GM19324 (cell line): ENCODE measurements at regions not wholly inside any gene's neighbourhood (a gene's known extent, or its start where the extent isn't known, plus 50 kb on each side); places are given as distances from the start of the nearest gene placed in this dataset.

Source experiments
- ATAC-seq: cut with Tn5 transposase; IDR thresholded peaks from one replicate; pipeline ENCODE4 v1.9.1; 2021; ENCODE audit warnings: mild to moderate bottlenecking, moderate library complexity; ENCODE audit not compliant: unreplicated experiment, low FRiP score

- no peak for ATAC-seq
Measured at GRCh38 chr3:94256888-94257813, 194.3 kb downstream of the NSUN3 start.

DNA sequence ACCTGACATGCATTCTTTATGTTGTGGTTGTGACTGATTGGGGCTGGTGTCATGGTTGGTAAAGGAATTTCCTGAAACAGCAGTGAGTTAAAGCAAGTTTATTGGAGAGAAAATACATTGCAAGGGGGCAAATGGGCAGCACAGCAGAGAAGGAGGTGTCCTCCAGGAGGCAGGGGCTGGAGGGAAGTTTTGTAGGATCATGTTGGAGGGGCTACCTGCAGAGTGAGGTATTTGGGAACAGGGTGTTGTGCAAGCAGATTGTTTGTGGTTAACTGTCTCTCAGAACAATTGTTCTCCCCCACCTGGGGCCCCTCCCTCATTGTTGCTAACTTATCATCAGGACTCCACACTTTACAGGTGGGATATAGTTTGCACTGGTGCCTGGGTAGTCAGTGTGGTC lies 196.0 kb downstream of the NSUN3 start:
- ATAC-seq, result no peak

DNA sequence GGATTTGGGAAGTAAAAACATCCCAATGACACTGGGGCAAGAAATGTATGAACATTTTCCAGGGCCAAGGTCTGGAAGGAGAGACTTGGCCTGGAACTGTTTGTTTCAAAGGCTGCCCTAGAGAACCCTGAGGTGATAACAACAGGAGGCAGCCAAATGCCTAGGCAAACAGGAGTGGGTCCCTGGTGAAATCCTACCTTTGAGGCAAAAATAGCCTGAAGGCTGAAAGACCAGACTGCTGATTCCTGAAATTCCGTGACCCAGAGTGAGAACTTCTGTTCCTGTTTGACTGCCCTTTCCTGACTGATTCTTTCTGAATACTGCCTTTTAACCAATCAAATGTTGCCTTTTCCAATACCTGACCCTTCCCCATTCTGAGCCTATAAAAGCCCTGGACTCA lies 196.4 kb downstream of the NSUN3 start:
- ATAC-seq, result no peak

DNA sequence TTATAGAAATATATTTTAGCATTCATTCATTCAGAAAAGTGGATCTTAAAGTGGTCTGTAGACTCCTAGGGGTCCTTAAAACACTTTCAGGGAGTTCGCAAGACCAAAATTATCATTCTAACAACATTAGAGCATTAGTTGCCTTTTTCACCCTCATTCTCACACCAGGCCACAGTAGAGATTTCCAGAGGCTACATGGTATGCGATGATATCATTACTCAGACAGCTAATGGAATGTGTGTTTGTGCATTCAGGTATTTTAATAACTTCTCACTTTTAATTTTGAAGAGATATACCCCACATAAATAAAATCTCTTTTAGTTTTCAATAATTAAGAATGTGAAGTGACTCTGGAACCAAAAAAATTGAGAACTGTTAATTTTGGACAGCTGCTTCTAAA lies 206.9 kb downstream of the NSUN3 start:
- no peak for ATAC-seq

GRCh38 chr3:94272016-94272415 lies 209.2 kb downstream of the NSUN3 start:
- ATAC-seq, result no peak

DNA sequence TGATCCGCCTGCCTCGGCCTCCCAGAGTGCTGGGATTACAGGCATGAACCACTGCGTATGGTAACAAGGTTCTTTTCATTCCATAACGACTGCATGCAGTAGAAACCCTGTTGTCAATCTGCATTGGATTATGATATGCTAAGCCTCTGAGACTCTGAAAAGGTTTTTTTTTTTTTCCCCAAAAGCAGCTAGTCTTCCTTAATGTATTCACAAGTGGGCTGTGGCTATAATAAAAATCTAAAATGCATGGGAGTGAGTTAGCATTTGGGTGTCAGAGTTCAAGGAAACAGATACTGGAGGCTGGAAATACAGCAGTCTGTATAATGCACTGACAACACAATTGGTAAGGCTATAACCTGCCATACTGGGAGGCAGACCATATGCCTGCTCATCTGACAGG lies 218.1 kb downstream of the NSUN3 start:
- ATAC-seq, result no peak

- ATAC-seq, result no peak
Measured at GRCh38 chr3:94285872-94286271, 223.0 kb downstream of the NSUN3 start.

- no peak for ATAC-seq
Measured at GRCh38 chr3:94291686-94292085, 228.8 kb downstream of the NSUN3 start.

GRCh38 chr3:94292151-94292550 lies 229.3 kb downstream of the NSUN3 start:
- ATAC-seq, result no peak

DNA sequence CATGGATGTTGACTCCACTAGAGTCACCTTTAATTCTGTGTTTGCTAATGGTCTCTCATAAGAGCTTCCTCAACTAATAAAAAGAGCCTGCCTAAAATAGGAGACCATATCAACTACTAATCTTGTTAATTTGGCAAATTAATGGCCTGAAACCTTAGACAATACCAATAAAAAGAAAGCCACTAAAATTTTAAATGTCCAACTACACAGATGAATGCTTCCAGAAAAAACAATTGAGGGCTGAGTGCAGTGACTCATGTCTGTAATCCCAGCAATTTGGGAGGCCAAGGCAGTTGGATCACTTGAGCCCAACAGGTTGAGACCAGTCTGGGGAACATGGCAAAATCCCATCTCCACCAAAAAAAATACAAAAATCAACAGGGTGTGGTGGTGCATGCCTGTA lies 230.9 kb downstream of the NSUN3 start:
- no peak for ATAC-seq

GRCh38 chr3:94294806-94295205 lies 231.9 kb downstream of the NSUN3 start:
- ATAC-seq, result no peak

GRCh38 chr3:94299716-94300115 lies 236.9 kb downstream of the NSUN3 start:
- no peak for ATAC-seq

GRCh38 chr3:94301366-94301765 lies 238.5 kb downstream of the NSUN3 start:
- ATAC-seq, result no peak

DNA sequence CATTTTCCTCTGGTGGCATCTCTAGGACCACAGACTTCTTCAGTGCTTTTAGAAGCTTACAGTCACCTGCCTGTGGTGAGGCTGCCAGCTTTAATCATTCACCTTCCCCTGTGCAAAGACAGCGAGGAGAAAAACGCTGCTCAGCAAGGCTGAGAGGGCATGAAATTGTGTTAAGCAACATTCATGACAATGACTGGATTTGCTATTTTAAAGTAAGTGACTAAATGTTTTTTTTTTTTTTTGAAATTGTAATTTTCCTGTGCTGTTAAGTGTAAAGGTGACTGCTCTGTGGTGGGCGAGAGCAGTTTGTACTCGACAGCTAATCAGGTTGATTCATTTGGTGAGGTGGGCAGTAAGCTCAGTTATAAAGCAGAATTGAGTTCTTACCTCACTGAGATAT lies 240.4 kb downstream of the NSUN3 start:
- no peak for ATAC-seq

DNA sequence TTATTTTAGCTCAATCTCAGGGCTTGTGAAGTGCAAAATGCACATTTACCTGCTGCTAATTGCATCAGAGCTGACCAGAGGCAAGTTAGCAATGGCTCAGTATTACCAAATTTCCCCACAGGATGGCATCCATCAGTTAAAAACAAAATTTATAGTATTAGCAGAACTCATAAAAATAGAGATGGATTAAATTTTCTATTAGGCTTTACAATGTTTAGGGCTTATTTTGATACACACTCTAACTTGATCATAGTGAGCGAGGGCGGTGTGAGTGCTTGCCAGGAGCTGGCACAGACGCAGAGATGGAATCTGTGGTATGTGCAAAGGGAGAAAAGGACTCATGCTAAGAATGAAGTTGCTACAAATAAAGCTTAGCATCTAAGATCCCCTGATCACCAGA lies 241.0 kb downstream of the NSUN3 start:
- ATAC-seq, result no peak

DNA sequence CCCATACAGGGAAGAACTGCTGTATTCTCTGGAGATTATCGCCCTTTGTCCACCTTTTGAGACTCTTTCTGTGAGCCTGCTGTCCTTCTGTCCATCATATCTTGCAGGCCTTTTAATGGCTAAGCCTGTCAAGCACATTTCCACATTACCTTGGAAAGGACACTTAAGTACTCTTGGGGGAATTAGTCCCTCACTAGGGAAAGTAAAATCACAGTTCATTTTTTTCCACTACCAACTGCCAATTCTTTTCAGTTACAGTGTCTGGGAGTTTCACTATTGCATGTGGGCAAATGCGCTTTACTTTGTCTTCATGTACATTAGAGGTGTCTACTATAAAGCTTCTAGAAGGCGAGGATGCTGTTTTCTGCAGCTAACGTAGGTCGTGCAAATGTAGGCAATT lies 242.1 kb downstream of the NSUN3 start:
- ATAC-seq, result no peak

GRCh38 chr3:94305835-94306611 lies 243.2 kb downstream of the NSUN3 start:
- ATAC-seq, result no peak

DNA sequence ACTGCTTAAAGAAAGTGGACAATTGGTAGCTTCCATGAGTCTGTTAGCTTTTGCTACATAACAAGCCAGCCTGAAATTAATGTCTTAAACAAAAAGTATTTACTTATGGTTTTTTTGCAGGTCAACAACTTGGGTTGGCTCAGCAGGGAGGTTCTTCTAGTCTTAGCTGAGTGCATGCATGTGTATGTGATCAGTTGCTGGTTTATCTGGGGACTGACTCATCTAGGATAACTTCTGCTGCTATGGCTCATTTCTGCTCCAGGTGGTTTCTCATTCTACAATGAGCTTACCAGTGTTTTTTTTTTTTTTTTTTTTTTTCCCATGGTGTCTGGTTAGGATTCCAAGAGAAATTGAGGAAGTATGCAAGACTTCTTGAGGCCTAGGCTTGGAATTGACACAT lies 244.7 kb downstream of the NSUN3 start:
- ATAC-seq, result no peak

GRCh38 chr3:94308767-94309166 lies 245.9 kb downstream of the NSUN3 start:
- ATAC-seq, result no peak

- ATAC-seq, result no peak
Measured at GRCh38 chr3:94310341-94311135, 247.7 kb downstream of the NSUN3 start.

DNA sequence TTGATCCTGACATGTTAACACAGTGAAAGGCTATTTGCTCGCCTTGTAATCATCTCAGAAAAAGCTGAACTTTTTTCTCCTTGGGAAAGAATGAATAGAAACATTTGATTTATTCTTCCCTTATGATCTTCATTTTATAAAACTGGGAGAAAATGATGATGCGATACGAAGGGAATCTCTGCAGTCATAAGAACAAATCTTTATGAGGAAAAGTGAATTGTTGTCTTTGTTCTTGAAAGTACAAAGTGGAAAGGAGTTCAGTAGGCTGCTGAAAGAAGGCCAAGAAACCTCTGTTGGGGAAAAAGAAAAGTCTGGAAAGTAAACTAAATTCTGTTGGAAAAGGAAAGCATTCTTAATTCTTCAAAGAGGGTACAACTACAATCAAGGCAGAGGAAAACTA lies 248.8 kb downstream of the NSUN3 start:
- ATAC-seq, result no peak
